Activated CD8-positive, alpha-beta memory T cell treated with anti-CD3 and anti-CD28 coated beads, Interleukin-2, amount 10 ng/mL, durations not matched to agents 7 days and 5 days (primary cell): ENCODE measurements at regions not wholly inside any gene's neighbourhood (a gene's known extent, or its start where the extent isn't known, plus 50 kb on each side); places are given as distances from the start of the nearest gene placed in this dataset.

ENCODE experiments used
- ATAC-seq: fragments of 150-1000 bp; cut with Tn5 transposase; one replicate; pipeline ENCODE4 v1.10.0; 2021; ENCODE audit warnings: moderate library complexity
- CTCF ChIA-PET: fragments of 350-600 bp; sonication (Branson Sonifier 250); formaldehyde crosslinking; loops from one replicate; lab custom pipeline; 2021; ENCODE audit warnings: antibody characterized with exemption; lab: Charles Lee
- DNase-seq: peaks from one replicate; pipeline ENCODE4 v3.0.0-alpha.2; 2020
- H3K27ac Mint-ChIP-seq: one replicate; pipeline ENCODE4 v1.8.0; 2021; ENCODE audit warnings: mild to moderate bottlenecking, mixed read lengths
- H3K27me3 Mint-ChIP-seq: one replicate; pipeline ENCODE4 v1.8.0; 2021; ENCODE audit warnings: mixed read lengths
- H3K36me3 Mint-ChIP-seq: one replicate; pipeline ENCODE4 v1.8.0; 2021; ENCODE audit warnings: mild to moderate bottlenecking, mixed read lengths
- H3K4me1 Mint-ChIP-seq: one replicate; pipeline ENCODE4 v1.8.0; 2021; ENCODE audit warnings: mixed read lengths
- H3K4me3 Mint-ChIP-seq: one replicate; pipeline ENCODE4 v1.8.0; 2021; ENCODE audit warnings: mild to moderate bottlenecking, moderate library complexity, mixed read lengths
- H3K9me3 Mint-ChIP-seq: one replicate; pipeline ENCODE4 v1.8.0; 2022; ENCODE audit warnings: low read depth, mixed read lengths

DNA sequence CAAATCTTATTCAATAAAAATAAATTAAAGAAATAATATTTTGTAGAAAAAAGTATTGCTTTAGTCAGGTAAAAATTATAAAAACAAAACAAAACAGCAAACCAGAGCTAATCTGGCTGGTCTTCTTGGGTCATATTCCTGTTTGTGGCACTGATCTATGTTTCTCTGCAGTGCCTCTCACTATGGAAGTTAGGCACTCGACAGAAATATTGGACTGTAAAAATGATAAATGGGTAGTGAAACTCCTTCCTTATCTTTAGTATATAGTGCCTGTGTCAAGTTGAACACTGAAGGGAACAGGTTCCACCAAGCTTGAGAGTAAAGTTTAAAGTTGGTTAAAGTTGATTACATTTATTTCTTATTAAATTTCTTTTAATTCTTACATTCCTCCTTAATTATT, 1195.6 kb upstream of the GBE1 start:
- H3K9me3 Mint-ChIP-seq: peaks cover 4% of the 10 kb centered on the region
- ATAC-seq (no peak), DNase-seq (no peak)
- CTCF ChIA-PET: no interaction called here
- H3K36me3 Mint-ChIP-seq: no peaks in the 10 kb centered on the region
- H3K4me3 Mint-ChIP-seq: no peak overlapping the region
- no peak overlapping the region for H3K27ac Mint-ChIP-seq
- H3K4me1 Mint-ChIP-seq: no peaks in the 10 kb centered on the region
- H3K27me3 Mint-ChIP-seq: no peaks in the 10 kb centered on the region

GRCh38 chr3:82954486-82954885, 1193.0 kb upstream of the GBE1 start:
- DNase-seq (no peak), ATAC-seq (no peak)
- Mint-ChIP-seq H3K9me3 (peaks cover 3% of the 10 kb centered on the region), H3K27me3 (no peaks in the 10 kb centered on the region), H3K36me3 (no peaks in the 10 kb centered on the region), H3K27ac (no peak overlapping the region), H3K4me1 (no peaks in the 10 kb centered on the region), H3K4me3 (no peak overlapping the region)
- CTCF ChIA-PET: no interaction called here

DNA sequence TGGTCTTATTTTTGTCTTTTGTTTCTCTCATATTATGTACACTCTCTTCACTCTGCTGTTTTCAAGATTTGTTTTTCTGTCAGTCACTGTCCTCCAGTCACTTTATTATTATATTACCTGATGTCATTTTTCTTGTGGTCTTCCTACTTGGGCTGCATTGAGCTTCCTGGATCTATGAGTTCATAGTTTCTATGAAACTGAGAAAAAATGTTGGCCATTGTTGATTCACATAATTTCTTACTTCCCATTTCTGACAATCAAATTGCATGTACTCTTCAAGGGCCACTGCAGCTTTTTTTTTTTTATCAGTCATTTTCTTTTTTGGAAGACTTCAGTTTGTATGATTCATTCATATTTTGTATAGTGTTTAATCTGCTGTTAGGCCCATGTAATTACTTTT, 1180.6 kb upstream of the GBE1 start:
- H3K9me3 Mint-ChIP-seq: peaks cover 7% of the 10 kb centered on the region
- no peak overlapping the region for H3K4me3 Mint-ChIP-seq
- no peaks in the 10 kb centered on the region for H3K27me3 Mint-ChIP-seq
- ATAC-seq (no peak), DNase-seq (no peak)
- no peak overlapping the region for H3K27ac Mint-ChIP-seq
- H3K4me1 Mint-ChIP-seq: no peaks in the 10 kb centered on the region
- H3K36me3 Mint-ChIP-seq: no peaks in the 10 kb centered on the region
- CTCF ChIA-PET: no interaction called here

DNA sequence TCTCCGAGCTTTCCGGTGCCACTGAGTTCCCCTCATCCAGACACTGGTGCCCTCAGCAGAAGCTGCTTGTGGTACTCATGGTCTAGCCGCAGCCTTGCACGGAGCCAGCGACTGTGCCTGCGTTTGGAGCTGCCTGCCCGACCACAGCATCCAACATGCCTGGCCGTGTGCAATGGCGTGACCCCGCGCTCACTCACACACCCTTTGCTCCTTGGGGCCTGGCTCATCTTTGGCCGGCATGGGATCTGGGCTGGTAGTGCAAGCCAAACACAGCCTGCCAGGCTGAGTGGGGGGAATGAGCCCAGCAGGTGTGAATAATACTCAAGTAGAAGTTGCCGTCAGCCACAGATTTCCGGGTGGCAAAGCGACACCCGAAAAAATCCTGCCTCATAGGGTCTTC, 1178.7 kb upstream of the GBE1 start:
- DNase-seq: no peak
- no peak for ATAC-seq
- no peaks in the 10 kb centered on the region for H3K4me1 Mint-ChIP-seq
- H3K9me3 Mint-ChIP-seq: peaks cover 8% of the 10 kb centered on the region
- H3K4me3 Mint-ChIP-seq: no peak overlapping the region
- no peaks in the 10 kb centered on the region for H3K36me3 Mint-ChIP-seq
- CTCF ChIA-PET: interaction anchor here (1.7 kb wide), 1 partner anchor 18 kb away, joined by 3 read pairs; no protein-coding TSS in a partner anchor
- H3K27me3 Mint-ChIP-seq: no peaks in the 10 kb centered on the region
- no peak overlapping the region for H3K27ac Mint-ChIP-seq

DNA sequence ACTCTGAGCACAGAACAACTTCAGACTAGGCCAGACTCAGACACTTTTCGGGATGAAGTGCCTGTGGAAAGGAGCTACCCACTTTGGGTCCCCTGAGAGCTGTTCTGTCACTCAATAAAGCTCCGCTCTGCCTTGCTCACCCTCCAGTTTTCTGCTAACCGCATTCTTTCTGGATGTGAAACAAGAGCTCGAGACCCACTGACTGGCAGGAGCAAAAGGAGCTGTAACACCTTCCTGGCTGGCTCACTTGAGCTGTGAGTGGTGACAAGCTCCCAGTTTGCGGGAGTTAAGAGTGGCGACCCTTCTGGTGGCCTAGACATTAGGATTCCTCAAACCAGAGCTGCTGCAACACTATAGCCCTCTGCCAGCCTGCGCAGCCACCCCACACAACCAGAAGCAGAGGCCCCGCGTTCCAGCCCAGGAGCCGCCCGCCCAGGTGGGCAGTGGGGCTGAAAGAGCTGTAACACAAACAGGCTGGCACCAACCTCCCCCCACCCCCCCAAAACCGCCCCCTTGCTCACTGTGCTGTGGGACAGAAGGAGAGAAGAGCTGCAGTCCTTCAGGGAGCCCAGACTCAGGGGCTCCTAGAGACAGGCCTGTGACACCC, 1178.1 kb upstream of the GBE1 start:
- H3K4me3 Mint-ChIP-seq: no peak overlapping the region
- no peak overlapping the region for H3K27ac Mint-ChIP-seq
- ATAC-seq (no peak), DNase-seq (no peak)
- peaks cover 8% of the 10 kb centered on the region for H3K9me3 Mint-ChIP-seq
- H3K4me1 Mint-ChIP-seq: no peaks in the 10 kb centered on the region
- CTCF ChIA-PET: interaction anchor here (1.7 kb wide), 1 partner anchor 18 kb away, joined by 3 read pairs; no protein-coding TSS in a partner anchor
- no peaks in the 10 kb centered on the region for H3K27me3 Mint-ChIP-seq
- no peaks in the 10 kb centered on the region for H3K36me3 Mint-ChIP-seq

- Mint-ChIP-seq H3K9me3 (peaks cover 5% of the 10 kb centered on the region), H3K27ac (no peak overlapping the region), H3K4me3 (no peak overlapping the region), H3K27me3 (no peaks in the 10 kb centered on the region), H3K4me1 (no peaks in the 10 kb centered on the region), H3K36me3 (no peaks in the 10 kb centered on the region)
- CTCF ChIA-PET: interaction anchor here (1.7 kb wide), 1 partner anchor 17 kb away, joined by 3 read pairs; no protein-coding TSS in a partner anchor
- DNase-seq: no peak
- ATAC-seq: no peak
These were observed 1177.4 kb upstream of the GBE1 start for GRCh38 chr3:82938821-82939328.

GRCh38 chr3:82927309-82928253, 1166.1 kb upstream of the GBE1 start:
- CTCF ChIA-PET: no interaction called here
- no peaks in the 10 kb centered on the region for H3K36me3 Mint-ChIP-seq
- no peak overlapping the region for H3K27ac Mint-ChIP-seq
- H3K9me3 Mint-ChIP-seq: peaks cover 5% of the 10 kb centered on the region
- DNase-seq: no peak
- ATAC-seq: no peak
- H3K4me1 Mint-ChIP-seq: no peaks in the 10 kb centered on the region
- no peaks in the 10 kb centered on the region for H3K27me3 Mint-ChIP-seq
- no peak overlapping the region for H3K4me3 Mint-ChIP-seq

- Mint-ChIP-seq H3K9me3 (peaks cover 4% of the 10 kb centered on the region), H3K36me3 (no peaks in the 10 kb centered on the region), H3K27ac (no peak overlapping the region), H3K27me3 (no peaks in the 10 kb centered on the region), H3K4me1 (no peaks in the 10 kb centered on the region), H3K4me3 (no peak overlapping the region)
- CTCF ChIA-PET: no interaction called here
- DNase-seq (no peak), ATAC-seq (no peak)
These were observed 1129.6 kb upstream of the GBE1 start for GRCh38 chr3:82891028-82891427.

DNA sequence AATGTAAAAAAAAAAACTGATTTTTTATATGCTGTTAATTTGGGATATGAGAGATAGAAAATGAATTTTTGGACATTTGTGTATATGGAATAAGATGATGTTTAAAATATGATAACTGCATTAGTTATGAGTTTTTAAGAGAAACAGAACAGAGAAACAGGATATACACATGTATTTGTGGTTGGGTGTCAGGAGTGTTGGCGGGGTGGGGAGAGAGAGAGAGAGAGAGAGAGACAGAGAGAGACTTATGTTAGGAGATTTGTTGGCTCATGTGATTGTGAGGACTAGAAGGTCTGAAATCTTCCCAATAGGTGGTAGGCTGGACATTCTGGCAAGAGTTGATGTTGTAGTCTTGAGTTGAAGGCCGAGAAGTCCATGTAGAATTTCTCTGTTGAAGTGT, 1121.6 kb upstream of the GBE1 start:
- Mint-ChIP-seq H3K27me3 (no peaks in the 10 kb centered on the region), H3K27ac (no peak overlapping the region), H3K9me3 (peaks cover 7% of the 10 kb centered on the region), H3K4me3 (no peak overlapping the region), H3K36me3 (no peaks in the 10 kb centered on the region), H3K4me1 (no peaks in the 10 kb centered on the region)
- no peak for ATAC-seq
- CTCF ChIA-PET: no interaction called here
- DNase-seq: no peak

DNA sequence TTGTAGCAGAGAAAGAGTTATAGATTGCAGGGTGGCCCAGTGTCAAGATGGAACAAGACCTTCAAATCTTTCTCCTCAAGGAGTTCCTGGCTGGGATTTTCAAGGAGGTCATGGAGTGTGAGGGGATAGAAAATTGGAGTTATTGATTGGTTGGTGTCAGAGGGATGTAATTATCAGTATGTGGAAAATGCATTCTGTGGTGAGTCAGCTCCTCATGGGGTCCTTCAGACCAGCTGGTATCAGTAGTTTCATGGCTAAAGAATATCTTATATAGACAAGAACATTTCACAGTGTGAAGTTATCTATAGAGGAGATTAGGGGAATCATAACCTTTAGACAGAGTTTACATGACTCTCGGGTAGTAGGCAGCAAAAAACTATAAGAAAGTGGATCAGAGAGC, 1114.0 kb upstream of the GBE1 start:
- ATAC-seq: no peak
- CTCF ChIA-PET: no interaction called here
- Mint-ChIP-seq H3K9me3 (no peaks in the 10 kb centered on the region), H3K27me3 (no peaks in the 10 kb centered on the region), H3K4me1 (no peaks in the 10 kb centered on the region), H3K36me3 (no peaks in the 10 kb centered on the region), H3K27ac (no peak overlapping the region), H3K4me3 (no peak overlapping the region)
- no peak for DNase-seq

DNA sequence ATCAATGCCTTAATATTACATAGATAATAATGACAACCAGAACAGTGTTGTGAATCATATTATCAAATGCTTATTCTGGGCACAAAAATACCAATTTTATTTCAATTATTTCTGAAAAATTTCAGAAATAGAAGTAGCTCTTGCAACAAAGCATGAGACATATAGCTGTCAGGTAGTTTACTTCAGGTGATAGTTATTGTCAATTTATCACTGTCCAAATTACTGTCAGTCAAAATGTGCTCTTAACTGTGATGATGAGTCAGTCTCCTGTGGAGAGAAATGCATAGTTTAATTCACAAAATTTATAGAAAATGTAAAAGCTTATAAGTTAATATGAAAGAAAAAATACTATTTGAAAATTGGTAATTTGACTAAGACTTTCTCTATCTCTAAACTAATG, 1078.4 kb upstream of the GBE1 start:
- Mint-ChIP-seq H3K4me3 (no peak overlapping the region), H3K27me3 (no peaks in the 10 kb centered on the region), H3K36me3 (no peaks in the 10 kb centered on the region), H3K9me3 (peaks cover 19% of the 10 kb centered on the region), H3K27ac (no peak overlapping the region), H3K4me1 (no peaks in the 10 kb centered on the region)
- ATAC-seq: no peak
- no peak for DNase-seq
- CTCF ChIA-PET: no interaction called here

- Mint-ChIP-seq H3K36me3 (no peaks in the 10 kb centered on the region), H3K27ac (no peak overlapping the region), H3K9me3 (peaks cover 14% of the 10 kb centered on the region), H3K27me3 (no peaks in the 10 kb centered on the region), H3K4me1 (no peaks in the 10 kb centered on the region), H3K4me3 (no peak overlapping the region)
- CTCF ChIA-PET: no interaction called here
- ATAC-seq: no peak
- DNase-seq: no peak
These were observed 1072.7 kb upstream of the GBE1 start for GRCh38 chr3:82834098-82834497.

DNA sequence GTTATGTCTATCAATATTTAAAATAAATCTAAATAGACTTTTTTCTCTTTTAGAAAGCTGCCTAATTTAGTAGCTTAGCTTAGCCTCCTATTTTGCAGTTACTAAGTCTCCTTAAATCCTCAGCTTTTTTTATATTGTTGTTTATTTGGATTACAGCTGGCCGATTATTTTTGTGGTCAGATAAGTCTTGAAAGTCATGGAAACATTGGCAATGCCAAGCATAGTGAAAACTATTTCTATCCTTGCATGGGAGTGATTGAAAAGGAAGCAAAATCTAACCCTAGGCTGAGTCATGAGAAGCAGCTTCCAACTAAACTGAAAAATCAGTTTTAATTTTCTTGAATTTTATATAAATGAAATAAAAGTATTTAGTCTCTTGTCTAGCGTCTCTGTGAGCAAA, 1063.0 kb upstream of the GBE1 start:
- Mint-ChIP-seq H3K27me3 (no peaks in the 10 kb centered on the region), H3K4me1 (no peaks in the 10 kb centered on the region), H3K36me3 (no peaks in the 10 kb centered on the region), H3K9me3 (no peaks in the 10 kb centered on the region), H3K27ac (no peak overlapping the region), H3K4me3 (no peak overlapping the region)
- DNase-seq (no peak), ATAC-seq (no peak)
- CTCF ChIA-PET: interaction anchor here (1.7 kb wide), 1 partner anchor 9 kb away, joined by 3 read pairs; no protein-coding TSS in a partner anchor

DNA sequence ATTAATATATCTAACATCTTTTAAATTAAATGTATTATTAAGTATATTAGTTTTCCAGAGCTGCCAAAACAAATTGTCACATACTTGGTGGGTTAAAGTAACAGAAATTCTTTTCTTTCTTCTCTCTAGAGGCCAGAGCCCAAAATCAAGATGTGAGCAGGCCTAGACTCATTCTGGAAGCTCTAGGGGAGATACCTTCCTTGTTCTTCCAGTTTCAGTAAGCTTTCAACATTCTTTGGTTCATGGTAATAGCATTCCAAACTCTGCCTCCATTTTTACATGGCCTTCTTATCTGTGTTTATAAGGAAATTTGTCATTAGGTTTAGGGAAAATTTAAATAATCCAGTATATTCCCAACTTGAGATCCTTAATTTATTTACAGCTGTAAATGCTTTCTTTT, 1054.6 kb upstream of the GBE1 start:
- Mint-ChIP-seq H3K9me3 (peaks cover 10% of the 10 kb centered on the region), H3K27me3 (no peaks in the 10 kb centered on the region), H3K36me3 (no peaks in the 10 kb centered on the region), H3K4me1 (no peaks in the 10 kb centered on the region), H3K4me3 (no peak overlapping the region), H3K27ac (no peak overlapping the region)
- no peak for ATAC-seq
- DNase-seq: no peak
- CTCF ChIA-PET: interaction anchor here (1.1 kb wide), 1 partner anchor 9 kb away, joined by 3 read pairs; no protein-coding TSS in a partner anchor
